Osteocyte (in vitro differentiated cells): ENCODE measurements at regions not wholly inside any gene's neighbourhood (a gene's known extent, or its start where the extent isn't known, plus 50 kb on each side); places are given as distances from the start of the nearest gene placed in this dataset.
A peak's percentile ranks its signal among the peaks of the same experiment; 100 is the strongest.

Experiments used
- DNase-seq: peaks from one replicate; pipeline ENCODE4 v3.0.0; 2021; ENCODE audit warnings: mixed read lengths; ENCODE audit not compliant: unreplicated experiment; ENCODE audit errors: extremely low spot score
- H3K27ac Mint-ChIP-seq: one replicate; pipeline ENCODE4 v1.8.0; 2021; ENCODE audit warnings: mild to moderate bottlenecking, mixed read lengths; ENCODE audit not compliant: unreplicated experiment
- H3K27me3 Mint-ChIP-seq: one replicate; pipeline ENCODE4 v1.8.0; 2021; ENCODE audit warnings: mixed read lengths; ENCODE audit not compliant: unreplicated experiment
- H3K36me3 Mint-ChIP-seq: one replicate; pipeline ENCODE4 v1.8.0; 2021; ENCODE audit warnings: mixed read lengths; ENCODE audit not compliant: unreplicated experiment
- H3K4me1 Mint-ChIP-seq: one replicate; pipeline ENCODE4 v1.8.0; 2021; ENCODE audit warnings: mixed read lengths; ENCODE audit not compliant: unreplicated experiment
- H3K4me3 Mint-ChIP-seq: one replicate; pipeline ENCODE4 v1.8.0; 2021; ENCODE audit warnings: mild to moderate bottlenecking, moderate library complexity, mixed read lengths; ENCODE audit not compliant: unreplicated experiment
- H3K9me3 Mint-ChIP-seq: one replicate; pipeline ENCODE4 v1.8.0; 2021; ENCODE audit warnings: mixed read lengths; ENCODE audit not compliant: unreplicated experiment
- TF ChIP-seq, protein P1 (sequence below): fragments of 200-600 bp; sonication (generic); IDR thresholded peaks from 2 replicates; pipeline ENCODE4 v1.5.0; 2021; ENCODE audit warnings: antibody characterized with exemption, mild to moderate bottlenecking, moderate library complexity

DNA sequence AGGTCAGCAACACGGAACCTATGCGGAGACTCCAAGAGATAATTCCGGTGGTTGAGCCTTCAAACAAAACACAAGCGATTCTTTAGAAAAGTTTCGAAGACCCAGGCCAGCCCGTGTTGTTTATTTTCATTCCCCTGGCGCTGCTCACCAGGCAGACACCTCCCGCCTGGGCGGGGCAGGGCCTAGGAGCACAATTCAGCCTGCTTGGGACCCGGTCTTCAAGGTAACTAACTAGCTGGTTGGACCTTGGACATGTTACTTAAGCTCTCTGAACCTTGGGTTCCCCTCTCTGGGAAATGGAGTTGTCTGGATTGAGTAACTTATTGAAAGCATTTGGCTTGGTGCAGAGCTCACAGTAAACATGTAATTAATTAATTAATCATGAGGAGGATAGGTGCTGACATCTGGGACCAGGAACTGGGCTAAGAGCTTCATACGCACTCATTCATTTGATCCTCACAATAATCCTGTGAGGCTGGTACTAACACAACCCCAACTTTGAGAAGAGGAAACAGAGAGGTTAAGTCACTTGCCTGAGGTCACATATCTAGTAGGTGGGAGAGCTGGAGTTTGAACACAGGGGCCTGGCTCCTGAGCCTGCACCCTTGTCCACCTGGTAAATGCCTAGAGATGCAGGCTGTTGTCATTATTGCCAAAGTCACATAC is 125.3 kb upstream of the SMURF2 start:
- H3K9me3 Mint-ChIP-seq, result no peaks in the 10 kb centered on the region
- H3K4me1 Mint-ChIP-seq, result peaks cover 1% of the 10 kb centered on the region
- H3K27me3 Mint-ChIP-seq, result no peaks in the 10 kb centered on the region
- no peak overlapping the region for H3K27ac Mint-ChIP-seq
- no peak for DNase-seq
- no peak overlapping the region for H3K4me3 Mint-ChIP-seq
- TF ChIP-seq, protein P1, sequence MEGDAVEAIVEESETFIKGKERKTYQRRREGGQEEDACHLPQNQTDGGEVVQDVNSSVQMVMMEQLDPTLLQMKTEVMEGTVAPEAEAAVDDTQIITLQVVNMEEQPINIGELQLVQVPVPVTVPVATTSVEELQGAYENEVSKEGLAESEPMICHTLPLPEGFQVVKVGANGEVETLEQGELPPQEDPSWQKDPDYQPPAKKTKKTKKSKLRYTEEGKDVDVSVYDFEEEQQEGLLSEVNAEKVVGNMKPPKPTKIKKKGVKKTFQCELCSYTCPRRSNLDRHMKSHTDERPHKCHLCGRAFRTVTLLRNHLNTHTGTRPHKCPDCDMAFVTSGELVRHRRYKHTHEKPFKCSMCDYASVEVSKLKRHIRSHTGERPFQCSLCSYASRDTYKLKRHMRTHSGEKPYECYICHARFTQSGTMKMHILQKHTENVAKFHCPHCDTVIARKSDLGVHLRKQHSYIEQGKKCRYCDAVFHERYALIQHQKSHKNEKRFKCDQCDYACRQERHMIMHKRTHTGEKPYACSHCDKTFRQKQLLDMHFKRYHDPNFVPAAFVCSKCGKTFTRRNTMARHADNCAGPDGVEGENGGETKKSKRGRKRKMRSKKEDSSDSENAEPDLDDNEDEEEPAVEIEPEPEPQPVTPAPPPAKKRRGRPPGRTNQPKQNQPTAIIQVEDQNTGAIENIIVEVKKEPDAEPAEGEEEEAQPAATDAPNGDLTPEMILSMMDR, result no peak
- H3K36me3 Mint-ChIP-seq, result peaks cover 15% of the 10 kb centered on the region

DNA sequence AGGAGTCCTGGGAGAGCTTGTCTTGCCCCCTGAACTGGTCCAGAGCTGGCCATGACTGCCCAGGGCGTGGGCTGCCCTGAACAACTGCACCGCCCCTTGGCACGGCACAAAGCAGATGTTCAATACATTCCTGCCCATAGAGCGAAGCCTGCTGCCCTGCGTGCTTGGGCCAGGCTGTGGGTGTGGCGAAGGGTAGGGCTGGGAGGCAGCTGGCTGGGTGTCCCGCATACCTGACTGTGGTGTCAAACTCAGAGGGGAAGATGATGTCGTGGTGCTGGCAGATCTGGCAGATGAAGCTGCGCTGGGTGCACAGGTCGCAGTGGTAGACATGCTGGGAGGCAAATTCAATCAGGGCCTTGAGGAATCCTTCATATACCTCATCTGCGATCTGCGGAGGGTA is 124.2 kb upstream of the SMURF2 start:
- Mint-ChIP-seq H3K36me3 (peaks cover 14% of the 10 kb centered on the region), H3K27me3 (no peaks in the 10 kb centered on the region), H3K4me1 (peaks cover 8% of the 10 kb centered on the region), H3K9me3 (no peaks in the 10 kb centered on the region), H3K27ac (no peak overlapping the region), H3K4me3 (no peak overlapping the region)
- TF ChIP-seq, protein P1, result no peak
- no peak for DNase-seq

DNA sequence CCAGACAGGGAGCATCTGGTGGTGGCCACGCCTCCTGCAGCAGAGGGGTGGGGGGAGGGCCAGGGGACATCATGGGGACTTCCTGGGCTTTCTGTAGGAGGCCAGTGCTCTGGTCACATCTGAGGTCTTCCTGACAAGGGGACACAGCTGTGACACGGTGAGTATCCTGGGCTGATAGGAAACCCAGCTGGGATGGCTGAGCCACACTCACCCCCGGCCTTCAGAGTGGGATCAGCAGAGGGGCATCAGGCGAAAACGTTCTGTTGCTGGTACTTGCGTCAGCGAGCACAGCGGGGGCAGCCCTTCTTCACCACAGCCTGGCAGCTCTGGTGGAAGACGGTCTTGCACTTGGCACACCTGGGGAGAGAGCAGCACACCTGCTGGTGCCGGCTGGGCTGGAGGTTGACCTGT is 122.9 kb upstream of the SMURF2 start:
- Mint-ChIP-seq H3K27ac (no peak overlapping the region), H3K27me3 (peaks cover under 1% of the 10 kb centered on the region), H3K4me1 (peaks cover 12% of the 10 kb centered on the region), H3K9me3 (no peaks in the 10 kb centered on the region), H3K4me3 (no peak overlapping the region), H3K36me3 (peaks cover 14% of the 10 kb centered on the region)
- DNase-seq, result no peak
- TF ChIP-seq, protein P1, result no peak

DNA sequence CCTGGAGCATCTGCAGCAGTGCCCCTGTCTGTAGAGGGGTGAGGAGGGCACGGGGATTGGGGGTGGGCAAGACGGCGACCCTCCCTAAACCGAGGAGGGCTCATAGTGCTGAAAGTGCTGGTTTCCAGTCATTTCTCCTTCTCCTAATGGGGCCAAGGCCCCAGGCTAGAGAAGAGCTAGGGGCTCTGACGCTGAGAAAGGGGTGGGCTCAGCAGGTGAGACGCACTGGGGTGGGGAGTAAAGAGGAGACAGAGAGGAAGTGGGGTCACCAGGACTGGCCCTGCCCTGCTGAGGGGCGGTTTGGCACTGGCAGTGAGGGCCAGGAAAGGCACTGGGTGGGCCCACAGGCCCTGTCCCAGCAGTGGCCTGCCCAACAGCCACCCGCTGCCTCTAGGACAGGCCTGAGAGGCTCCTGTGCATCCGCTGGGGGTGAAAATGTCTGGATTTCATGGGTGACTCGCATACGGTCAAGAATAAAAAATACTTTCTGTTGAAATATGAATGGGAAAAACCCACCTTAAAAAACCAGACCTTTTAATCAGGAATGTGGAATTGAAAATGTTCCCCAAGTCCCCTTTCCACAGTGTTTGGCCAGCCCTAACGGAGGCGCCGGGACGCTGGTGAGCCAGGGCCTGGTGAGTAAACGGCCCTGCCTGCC is 122.4 kb upstream of the SMURF2 start:
- peak; percentile 70 for DNase-seq
- no peak overlapping the region for H3K27ac Mint-ChIP-seq
- TF ChIP-seq, protein P1, result no peak
- peaks cover 17% of the 10 kb centered on the region for H3K4me1 Mint-ChIP-seq
- H3K36me3 Mint-ChIP-seq, result peaks cover 14% of the 10 kb centered on the region
- no peaks in the 10 kb centered on the region for H3K9me3 Mint-ChIP-seq
- H3K4me3 Mint-ChIP-seq, result no peak overlapping the region
- peaks cover 5% of the 10 kb centered on the region for H3K27me3 Mint-ChIP-seq

DNA sequence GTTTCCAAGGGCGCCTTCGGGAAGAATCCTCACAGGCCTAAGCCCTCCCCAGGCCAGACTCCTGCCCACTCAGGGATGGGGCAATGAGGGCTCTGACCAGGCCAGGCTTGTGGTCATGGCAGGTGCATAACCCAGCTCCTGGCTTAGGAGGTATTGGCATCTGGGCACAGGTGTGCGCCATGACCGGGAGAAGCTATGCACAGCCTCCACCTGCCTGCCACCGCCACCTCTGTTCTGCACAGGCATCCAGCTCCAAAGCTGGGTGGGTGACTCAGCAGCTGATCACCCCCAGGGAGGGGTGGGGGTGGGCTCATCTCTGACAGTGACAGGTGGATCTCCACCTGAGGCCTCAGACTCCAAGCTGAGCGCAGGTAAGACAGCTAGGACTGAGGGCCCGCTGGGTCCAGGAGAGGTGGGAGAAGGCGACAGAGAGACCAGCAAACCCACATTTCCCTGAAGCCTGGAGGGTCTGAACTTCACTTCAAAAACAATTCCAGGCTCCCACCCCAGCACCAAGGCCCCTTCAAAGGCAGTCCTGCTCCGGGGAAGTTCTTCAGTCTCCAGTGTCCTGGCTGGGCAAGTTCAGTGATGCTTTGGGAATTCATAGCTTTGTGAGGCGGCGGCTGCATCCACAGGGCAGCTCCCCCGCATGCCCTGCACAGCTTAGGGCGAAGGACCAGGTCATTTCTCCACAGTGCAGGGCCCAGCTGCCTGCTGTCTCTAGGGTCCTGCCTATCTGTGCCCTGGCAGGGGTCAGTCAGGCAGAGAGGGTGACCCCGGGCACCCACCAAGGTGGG is 121.6 kb upstream of the SMURF2 start:
- H3K27ac Mint-ChIP-seq, result no peak overlapping the region

More for the DNA sequence above, 121.6 kb upstream of the SMURF2 start:
- no peaks in the 10 kb centered on the region for H3K9me3 Mint-ChIP-seq
- DNase-seq, result peak; percentile 71
- H3K36me3 Mint-ChIP-seq, result peaks cover 14% of the 10 kb centered on the region
- peaks cover 8% of the 10 kb centered on the region for H3K27me3 Mint-ChIP-seq
- no peak overlapping the region for H3K4me3 Mint-ChIP-seq
- TF ChIP-seq, protein P1, result no peak
- H3K4me1 Mint-ChIP-seq, result peaks cover 20% of the 10 kb centered on the region
